Neural progenitor cell (in vitro differentiated cells): ENCODE measurements at regions not wholly inside any gene's neighbourhood (a gene's known extent, or its start where the extent isn't known, plus 50 kb on each side); places are given as distances from the start of the nearest gene placed in this dataset.

Experiments
- DNase-seq: peaks from one replicate; pipeline ENCODE4 v3.0.0-alpha.2; 2016; ENCODE audit warnings: low spot score
- H2AFZ ChIP-seq: fragments of 200-600 bp; sonication (generic); replicated peaks from 2 replicates; pipeline ENCODE4 v1.6.1; 2016; ENCODE audit warnings: antibody characterized with exemption
- H3F3A ChIP-seq: fragments of 200-600 bp; sonication (generic); 2 replicates; pipeline ENCODE4 v1.6.1; 2016; ENCODE audit warnings: antibody characterized with exemption, low read depth
- H3K27ac ChIP-seq: fragments of 200-600 bp; sonication (generic); 2 replicates; pipeline ENCODE4 v1.5.1; 2016; ENCODE audit warnings: mild to moderate bottlenecking
- H3K27me3 ChIP-seq: fragments of 200-600 bp; sonication (generic); 2 replicates; pipeline ENCODE4 v1.6.1; 2016; ENCODE audit warnings: mild to moderate bottlenecking, moderate library complexity
- H3K36me3 ChIP-seq: fragments of 200-600 bp; sonication (generic); 2 replicates; pipeline ENCODE4 v1.5.1; 2016
- H3K4me1 ChIP-seq: fragments of 200-600 bp; sonication (generic); 2 replicates; pipeline ENCODE4 v1.6.1; 2016; ENCODE audit warnings: mixed run types
- H3K4me2 ChIP-seq: fragments of 200-600 bp; sonication (generic); 2 replicates; pipeline ENCODE4 v1.6.1; 2016
- H3K4me3 ChIP-seq: fragments of 200-600 bp; sonication (generic); 2 replicates; pipeline ENCODE4 v1.5.1; 2016
- H3K79me2 ChIP-seq: fragments of 200-600 bp; sonication (generic); 2 replicates; pipeline ENCODE4 v1.6.1; 2016; ENCODE audit warnings: low read depth
- H3K9ac ChIP-seq: fragments of 200-600 bp; sonication (generic); 2 replicates; pipeline ENCODE4 v1.6.1; 2016
- H3K9me3 ChIP-seq: fragments of 200-600 bp; sonication (generic); 2 replicates; pipeline ENCODE4 v1.5.1; 2016; ENCODE audit warnings: low read depth
- H4K20me1 ChIP-seq: fragments of 200-600 bp; sonication (generic); 2 replicates; pipeline ENCODE4 v1.6.1; 2016; ENCODE audit warnings: low read depth
- H3K27ac Mint-ChIP-seq: 3 replicates; pipeline ENCODE4 v1.8.0; 2021; ENCODE audit warnings: mixed read lengths
- H3K27me3 Mint-ChIP-seq: 2 replicates; pipeline ENCODE4 v1.8.0; 2022; ENCODE audit warnings: low read depth, mild to moderate bottlenecking, inconsistent platforms, moderate library complexity, mixed read lengths; ENCODE audit not compliant: insufficient read depth
- H3K36me3 Mint-ChIP-seq: 3 replicates; pipeline ENCODE4 v1.8.0; 2021; ENCODE audit warnings: mixed read lengths
- H3K4me1 Mint-ChIP-seq: 3 replicates; pipeline ENCODE4 v1.8.0; 2021; ENCODE audit warnings: mixed read lengths
- H3K4me3 Mint-ChIP-seq: 3 replicates; pipeline ENCODE4 v1.8.0; 2021; ENCODE audit warnings: mild to moderate bottlenecking, moderate library complexity, mixed read lengths
- H3K9me3 Mint-ChIP-seq: 3 replicates; pipeline ENCODE4 v1.8.0; 2020; ENCODE audit warnings: mixed read lengths
- EZH2 ChIP-seq: fragments of 200-600 bp; sonication (generic); IDR thresholded peaks from 2 replicates; pipeline ENCODE4 v1.6.1; 2017; ENCODE audit warnings: antibody characterized with exemption, mild to moderate bottlenecking, moderate library complexity
- EZH2phosphoT487 ChIP-seq: fragments of 200-600 bp; sonication (generic); IDR thresholded peaks from 2 replicates; pipeline ENCODE4 v1.6.1; 2017; ENCODE audit warnings: antibody characterized with exemption
- TF ChIP-seq, protein P1 (sequence below): fragments of 200-600 bp; sonication (generic); IDR thresholded peaks from 2 replicates; pipeline ENCODE4 v1.5.1; 2017; ENCODE audit warnings: antibody characterized with exemption, mild to moderate bottlenecking

DNA sequence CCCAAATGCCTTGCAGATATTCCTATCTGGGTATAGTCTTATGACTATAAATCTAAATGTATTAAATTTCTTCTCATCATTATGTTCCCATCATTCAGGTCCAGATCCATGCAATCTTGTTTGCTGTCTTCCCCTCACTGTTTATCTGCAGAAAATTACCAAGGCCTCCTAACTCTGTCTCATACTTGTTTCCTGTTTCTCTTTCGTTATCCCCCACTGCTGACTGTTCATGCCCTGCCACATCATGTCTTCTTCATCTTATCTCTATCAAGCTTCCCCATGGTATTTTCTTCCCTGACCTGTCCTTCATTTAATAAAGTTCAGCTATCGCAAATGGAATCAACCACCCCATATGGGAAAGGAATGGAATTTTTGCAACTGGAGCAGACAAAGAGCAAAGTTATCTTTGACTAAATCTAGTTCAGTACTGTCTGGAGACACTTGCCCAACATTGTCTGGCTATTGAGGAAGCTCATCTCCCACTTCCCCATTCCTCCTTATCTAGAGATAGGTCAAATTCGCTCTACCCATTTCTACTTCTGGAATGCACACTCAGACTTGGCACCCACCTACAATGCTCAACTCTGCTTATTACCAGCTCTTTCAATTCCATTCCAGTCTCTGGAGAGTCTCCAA, 1358.1 kb downstream of the EFNB2 start:
- H3K27ac ChIP-seq: no peak overlapping the region
- no peak overlapping the region for H3K9ac ChIP-seq
- Mint-ChIP-seq H3K27ac (no peak overlapping the region), H3K9me3 (no peaks in the 10 kb centered on the region), H3K4me3 (no peak overlapping the region), H3K36me3 (no peaks in the 10 kb centered on the region), H3K4me1 (no peaks in the 10 kb centered on the region), H3K27me3 (no peaks in the 10 kb centered on the region)
- no peak for DNase-seq
- H3K4me2 ChIP-seq: no peak overlapping the region
- H3K79me2 ChIP-seq: no peaks in the 10 kb centered on the region
- no peaks in the 10 kb centered on the region for H3K27me3 ChIP-seq
- no peaks in the 10 kb centered on the region for H3K9me3 ChIP-seq
- H2AFZ ChIP-seq: no peak overlapping the region
- H4K20me1 ChIP-seq: no peaks in the 10 kb centered on the region
- no peaks in the 10 kb centered on the region for H3K4me1 ChIP-seq
- H3K36me3 ChIP-seq: no peaks in the 10 kb centered on the region
- no peak for TF ChIP-seq EZH2phosphoT487
- no peak for TF ChIP-seq EZH2
- TF ChIP-seq, protein P1, sequence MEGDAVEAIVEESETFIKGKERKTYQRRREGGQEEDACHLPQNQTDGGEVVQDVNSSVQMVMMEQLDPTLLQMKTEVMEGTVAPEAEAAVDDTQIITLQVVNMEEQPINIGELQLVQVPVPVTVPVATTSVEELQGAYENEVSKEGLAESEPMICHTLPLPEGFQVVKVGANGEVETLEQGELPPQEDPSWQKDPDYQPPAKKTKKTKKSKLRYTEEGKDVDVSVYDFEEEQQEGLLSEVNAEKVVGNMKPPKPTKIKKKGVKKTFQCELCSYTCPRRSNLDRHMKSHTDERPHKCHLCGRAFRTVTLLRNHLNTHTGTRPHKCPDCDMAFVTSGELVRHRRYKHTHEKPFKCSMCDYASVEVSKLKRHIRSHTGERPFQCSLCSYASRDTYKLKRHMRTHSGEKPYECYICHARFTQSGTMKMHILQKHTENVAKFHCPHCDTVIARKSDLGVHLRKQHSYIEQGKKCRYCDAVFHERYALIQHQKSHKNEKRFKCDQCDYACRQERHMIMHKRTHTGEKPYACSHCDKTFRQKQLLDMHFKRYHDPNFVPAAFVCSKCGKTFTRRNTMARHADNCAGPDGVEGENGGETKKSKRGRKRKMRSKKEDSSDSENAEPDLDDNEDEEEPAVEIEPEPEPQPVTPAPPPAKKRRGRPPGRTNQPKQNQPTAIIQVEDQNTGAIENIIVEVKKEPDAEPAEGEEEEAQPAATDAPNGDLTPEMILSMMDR: no peak
- H3K4me3 ChIP-seq: no peak overlapping the region
- no peaks in the 10 kb centered on the region for H3F3A ChIP-seq

DNA sequence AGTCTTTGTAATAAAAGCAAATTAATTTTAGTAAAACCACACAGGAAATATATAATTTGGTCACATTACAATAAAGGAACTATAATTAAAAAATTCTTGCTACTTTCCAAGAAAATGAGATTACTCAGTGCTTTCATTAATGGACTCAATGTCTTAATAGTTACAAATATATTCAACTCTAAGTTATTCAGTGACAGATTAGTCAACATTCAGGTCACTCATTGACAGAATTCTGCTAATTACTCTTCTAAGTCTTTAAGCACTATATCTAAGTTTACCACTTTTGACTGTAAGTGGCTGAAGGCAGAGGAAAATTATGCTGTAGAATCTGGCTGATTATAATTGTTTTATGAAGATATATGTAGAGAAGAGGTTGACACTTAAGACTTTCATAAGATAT, 1365.0 kb downstream of the EFNB2 start:
- H3K36me3 ChIP-seq: no peaks in the 10 kb centered on the region
- no peak for DNase-seq
- Mint-ChIP-seq H3K4me3 (no peak overlapping the region), H3K27ac (no peak overlapping the region), H3K4me1 (peaks cover 7% of the 10 kb centered on the region), H3K36me3 (no peaks in the 10 kb centered on the region), H3K9me3 (no peaks in the 10 kb centered on the region), H3K27me3 (no peaks in the 10 kb centered on the region)
- no peak overlapping the region for H2AFZ ChIP-seq
- no peak overlapping the region for H3K4me3 ChIP-seq
- H3K4me1 ChIP-seq: no peaks in the 10 kb centered on the region
- no peaks in the 10 kb centered on the region for H3K27me3 ChIP-seq
- no peaks in the 10 kb centered on the region for H3K79me2 ChIP-seq
- no peaks in the 10 kb centered on the region for H4K20me1 ChIP-seq
- no peaks in the 10 kb centered on the region for H3F3A ChIP-seq
- H3K9ac ChIP-seq: no peak overlapping the region
- TF ChIP-seq EZH2phosphoT487: no peak
- no peak for TF ChIP-seq EZH2
- H3K27ac ChIP-seq: no peak overlapping the region
- H3K4me2 ChIP-seq: no peak overlapping the region
- no peaks in the 10 kb centered on the region for H3K9me3 ChIP-seq

DNA sequence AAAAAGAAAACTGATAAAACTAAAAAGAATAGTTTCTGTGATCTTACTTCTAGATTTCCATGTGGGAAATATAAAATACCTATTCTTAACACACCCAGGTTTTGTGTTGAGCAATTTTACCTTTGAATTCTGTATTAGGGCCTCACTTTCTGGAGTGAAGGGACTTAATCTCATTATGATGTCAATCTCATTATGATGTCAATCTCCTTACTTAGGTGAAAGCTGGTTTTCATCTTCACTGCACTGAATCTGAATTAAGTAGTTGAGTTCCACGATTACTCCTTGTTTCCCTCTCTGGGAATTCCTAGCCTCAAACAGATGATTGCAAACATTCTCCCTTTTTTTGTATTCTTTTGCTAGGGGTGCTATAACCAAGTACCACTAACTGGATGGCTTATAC, 1367.2 kb downstream of the EFNB2 start:
- Histone ChIP-seq H3K79me2 (no peaks in the 10 kb centered on the region), H2AFZ (no peak overlapping the region), H3K36me3 (no peaks in the 10 kb centered on the region), H3K4me3 (no peak overlapping the region), H3K4me2 (no peak overlapping the region), H3K9me3 (no peaks in the 10 kb centered on the region), H3F3A (no peaks in the 10 kb centered on the region), H3K9ac (no peak overlapping the region), H4K20me1 (no peaks in the 10 kb centered on the region), H3K27ac (no peak overlapping the region), H3K27me3 (no peaks in the 10 kb centered on the region), H3K4me1 (no peaks in the 10 kb centered on the region)
- H3K4me3 Mint-ChIP-seq: no peak overlapping the region
- TF ChIP-seq, protein P1: no peak
- H3K9me3 Mint-ChIP-seq: no peaks in the 10 kb centered on the region
- no peaks in the 10 kb centered on the region for H3K27me3 Mint-ChIP-seq
- no peak overlapping the region for H3K27ac Mint-ChIP-seq
- no peak for DNase-seq
- H3K36me3 Mint-ChIP-seq: no peaks in the 10 kb centered on the region
- peaks cover 7% of the 10 kb centered on the region for H3K4me1 Mint-ChIP-seq

DNA sequence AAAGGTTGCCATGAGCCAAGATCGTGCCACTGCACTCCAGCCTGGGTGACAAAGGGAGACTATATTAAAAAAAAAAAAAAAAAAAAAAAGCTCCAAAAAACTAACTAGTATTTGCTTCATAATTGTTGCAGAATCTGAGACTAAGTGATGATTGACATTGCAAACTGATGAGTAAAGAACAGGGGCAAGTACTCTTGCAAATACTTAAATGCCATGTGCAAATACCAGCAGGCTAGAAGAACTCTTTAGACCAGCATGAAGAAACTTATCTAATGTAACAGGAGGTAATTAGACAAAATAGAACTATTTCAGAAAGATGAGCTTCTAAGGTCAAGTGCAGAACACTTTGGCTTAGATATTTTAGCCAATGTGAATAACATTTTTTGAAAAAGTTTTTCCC, 1368.1 kb downstream of the EFNB2 start:
- no peaks in the 10 kb centered on the region for H3K79me2 ChIP-seq
- no peak overlapping the region for H3K9ac ChIP-seq
- Mint-ChIP-seq H3K4me3 (no peak overlapping the region), H3K36me3 (no peaks in the 10 kb centered on the region), H3K27ac (no peak overlapping the region), H3K9me3 (no peaks in the 10 kb centered on the region), H3K27me3 (no peaks in the 10 kb centered on the region), H3K4me1 (peaks cover 7% of the 10 kb centered on the region)
- H3K4me2 ChIP-seq: no peak overlapping the region
- H3F3A ChIP-seq: no peaks in the 10 kb centered on the region
- H3K9me3 ChIP-seq: no peaks in the 10 kb centered on the region
- no peak overlapping the region for H3K4me3 ChIP-seq
- no peaks in the 10 kb centered on the region for H3K36me3 ChIP-seq
- no peaks in the 10 kb centered on the region for H3K4me1 ChIP-seq
- H3K27ac ChIP-seq: no peak overlapping the region
- no peaks in the 10 kb centered on the region for H3K27me3 ChIP-seq
- TF ChIP-seq, protein P1: no peak
- TF ChIP-seq EZH2phosphoT487 (no peak), EZH2 (no peak)
- H4K20me1 ChIP-seq: no peaks in the 10 kb centered on the region
- no peak overlapping the region for H2AFZ ChIP-seq
- no peak for DNase-seq
